ENCODE measurements at regions not wholly inside any gene's neighbourhood (a gene's known extent, or its start where the extent isn't known, plus 50 kb on each side); places are given as distances from the start of the nearest gene placed in this dataset.
A peak's percentile ranks its signal among the peaks of the same experiment; 100 is the strongest.
"Not testable (repeated sequence)": the region's sequence is repeated elsewhere in the genome, so short reads cannot be mapped to it uniquely, and the experiment has no call there.

GRCh38 chr2:6198370-6198919, 506.3 kb downstream of the SOX11 start:
- not testable (repeated sequence) for DNase-seq (ENCODE audit: low read depth)

- peak; percentile 62 for DNase-seq (ENCODE audit: low read depth)
Observed at GRCh38 chr2:6202756-6203155, 510.6 kb downstream of the SOX11 start.

- peak; percentile 52 for DNase-seq (ENCODE audit: low read depth)
Observed at GRCh38 chr2:6203291-6203959, 511.2 kb downstream of the SOX11 start.

- no peak for DNase-seq (ENCODE audit: low read depth)
Observed at GRCh38 chr2:6206882-6207281, 514.7 kb downstream of the SOX11 start.

- no peak for DNase-seq (ENCODE audit: low read depth)
Observed at GRCh38 chr2:6211236-6211635, 519.1 kb downstream of the SOX11 start.

- no peak for DNase-seq (ENCODE audit: low read depth)
Observed at GRCh38 chr2:6212491-6212890, 520.3 kb downstream of the SOX11 start.

GRCh38 chr2:6213056-6213780, 521.0 kb downstream of the SOX11 start:
- no peak for DNase-seq (ENCODE audit: low read depth)

- no peak for DNase-seq (ENCODE audit: low read depth)
Observed at GRCh38 chr2:6214471-6214870, 522.3 kb downstream of the SOX11 start.

GRCh38 chr2:6215053-6215452, 522.9 kb downstream of the SOX11 start:
- no peak for DNase-seq (ENCODE audit: low read depth)

- no peak for DNase-seq (ENCODE audit: low read depth)
Observed at GRCh38 chr2:6216234-6216633, 524.0 kb downstream of the SOX11 start.

GRCh38 chr2:6218926-6219325, 526.7 kb downstream of the SOX11 start:
- no peak for DNase-seq (ENCODE audit: low read depth)

- no peak for DNase-seq (ENCODE audit: low read depth)
Observed at GRCh38 chr2:6219906-6220305, 527.7 kb downstream of the SOX11 start.

- DNase-seq (ENCODE audit: low read depth) = no peak
Observed at GRCh38 chr2:6222296-6222695, 530.1 kb downstream of the SOX11 start.

- DNase-seq (ENCODE audit: low read depth) = no peak
Observed at GRCh38 chr2:6224267-6224666, 532.1 kb downstream of the SOX11 start.

- no peak for DNase-seq (ENCODE audit: low read depth)
Observed at GRCh38 chr2:6228251-6228650, 536.1 kb downstream of the SOX11 start.

- peak; percentile 5 for DNase-seq (ENCODE audit: low read depth)
Observed at GRCh38 chr2:6231166-6231565, 539.0 kb downstream of the SOX11 start.

GRCh38 chr2:6233993-6234392, 541.8 kb downstream of the SOX11 start:
- no peak for DNase-seq (ENCODE audit: low read depth)

- no peak for DNase-seq (ENCODE audit: low read depth)
Observed at GRCh38 chr2:6234702-6235101, 542.5 kb downstream of the SOX11 start.

- no peak for DNase-seq (ENCODE audit: low read depth)
Observed at GRCh38 chr2:6236317-6236716, 544.1 kb downstream of the SOX11 start.

GRCh38 chr2:6237039-6237660, 545.0 kb downstream of the SOX11 start:
- DNase-seq (ENCODE audit: low read depth) = no peak

GRCh38 chr2:6249557-6249956, 557.4 kb downstream of the SOX11 start:
- no peak for DNase-seq (ENCODE audit: low read depth)

- DNase-seq (ENCODE audit: low read depth) = no peak
Observed at GRCh38 chr2:6254441-6254840, 562.3 kb downstream of the SOX11 start.

GRCh38 chr2:6264198-6264597, 572.0 kb downstream of the SOX11 start:
- DNase-seq (ENCODE audit: low read depth) = no peak
